Gastroesophageal sphincter (tissue), 3 donors: ENCODE measurements at regions not wholly inside any gene's neighbourhood (a gene's known extent, or its start where the extent isn't known, plus 50 kb on each side); places are given as distances from the start of the nearest gene placed in this dataset.

Experiments used
- EP300 ChIP-seq: sonication (generic); formaldehyde crosslinking; IDR thresholded peaks from one replicate; pipeline ENCODE4 v1.6.1; 2017; ENCODE audit warnings: antibody characterized with exemption, mild to moderate bottlenecking
- POLR2A ChIP-seq, 2 donors: fragments of 450-650 bp; IDR thresholded peaks; one replicate each; pipeline ENCODE4 v1.6.1; 2017; ENCODE audit warnings: antibody characterized with exemption in 2 of 2, mild to moderate bottlenecking in 2 of 2, moderate library complexity in 1 of 2
- POLR2AphosphoS5 ChIP-seq: sonication (generic); formaldehyde crosslinking; IDR thresholded peaks from one replicate; pipeline ENCODE4 v1.6.1; 2017; ENCODE audit warnings: antibody characterized with exemption
- TF ChIP-seq, protein P1 (sequence below), 4 experiments: fragments of 200-600 bp in 2 of 4; fragments of 450-650 bp in 2 of 4; sonication (generic) in 1 of 4; IDR thresholded peaks; one replicate each; pipeline ENCODE4 v1.5.1; 2017 to 2019; ENCODE audit warnings: antibody characterized with exemption in 4 of 4, mild to moderate bottlenecking in 2 of 4, moderate library complexity in 2 of 4

DNA sequence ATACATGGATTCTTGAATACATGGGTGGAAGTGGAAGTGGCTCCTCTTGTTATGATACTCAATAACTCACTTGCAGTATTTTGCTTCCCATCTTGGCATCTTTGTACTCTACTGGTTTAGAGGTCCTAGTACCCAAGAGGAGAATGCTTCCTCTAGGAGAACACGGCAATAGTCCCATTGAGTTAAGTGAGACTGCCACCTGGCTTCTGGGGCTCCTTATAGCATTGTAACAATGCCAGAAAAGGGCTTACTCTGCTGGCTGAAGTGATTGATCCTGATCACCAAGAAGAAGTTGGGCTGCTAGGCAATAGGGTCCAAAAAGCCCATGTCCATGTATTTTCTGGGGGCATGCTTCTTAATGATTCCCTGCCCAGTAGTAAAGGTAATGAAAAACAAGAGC lies 627.6 kb upstream of the SGCD start:
- TF ChIP-seq, protein P1, sequence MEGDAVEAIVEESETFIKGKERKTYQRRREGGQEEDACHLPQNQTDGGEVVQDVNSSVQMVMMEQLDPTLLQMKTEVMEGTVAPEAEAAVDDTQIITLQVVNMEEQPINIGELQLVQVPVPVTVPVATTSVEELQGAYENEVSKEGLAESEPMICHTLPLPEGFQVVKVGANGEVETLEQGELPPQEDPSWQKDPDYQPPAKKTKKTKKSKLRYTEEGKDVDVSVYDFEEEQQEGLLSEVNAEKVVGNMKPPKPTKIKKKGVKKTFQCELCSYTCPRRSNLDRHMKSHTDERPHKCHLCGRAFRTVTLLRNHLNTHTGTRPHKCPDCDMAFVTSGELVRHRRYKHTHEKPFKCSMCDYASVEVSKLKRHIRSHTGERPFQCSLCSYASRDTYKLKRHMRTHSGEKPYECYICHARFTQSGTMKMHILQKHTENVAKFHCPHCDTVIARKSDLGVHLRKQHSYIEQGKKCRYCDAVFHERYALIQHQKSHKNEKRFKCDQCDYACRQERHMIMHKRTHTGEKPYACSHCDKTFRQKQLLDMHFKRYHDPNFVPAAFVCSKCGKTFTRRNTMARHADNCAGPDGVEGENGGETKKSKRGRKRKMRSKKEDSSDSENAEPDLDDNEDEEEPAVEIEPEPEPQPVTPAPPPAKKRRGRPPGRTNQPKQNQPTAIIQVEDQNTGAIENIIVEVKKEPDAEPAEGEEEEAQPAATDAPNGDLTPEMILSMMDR (IDR thresholded peaks at IDR 0.05): no peak
- TF ChIP-seq EP300 (no peak), POLR2A (IDR thresholded peaks at IDR 0.05) (no peak), POLR2AphosphoS5 (no peak)
